ENCODE measurements at regions not wholly inside any gene's neighbourhood (a gene's known extent, or its start where the extent isn't known, plus 50 kb on each side); places are given as distances from the start of the nearest gene placed in this dataset.

- Mint-ChIP-seq H3K27me3 (ENCODE audit: unreplicated experiment) (no peaks in the 10 kb centered on the region), H3K36me3 (ENCODE audit: unreplicated experiment) (no peaks in the 10 kb centered on the region), H3K4me1 (ENCODE audit: low read depth, unreplicated experiment) (peaks cover 3% of the 10 kb centered on the region), H3K4me3 (ENCODE audit: unreplicated experiment) (no peak overlapping the region), H3K27ac (ENCODE audit: unreplicated experiment) (no peak overlapping the region), H3K9me3 (ENCODE audit: unreplicated experiment) (peaks cover 1% of the 10 kb centered on the region)
- no peak for DNase-seq
- TF ChIP-seq CTCF (IDR thresholded peaks at IDR 0.05; ENCODE audit: partially characterized antibody, unreplicated experiment) = no peak
Observed at GRCh38 chr9:88320748-88321415, 67.4 kb upstream of the SPIN1 start.

- H3K27ac Mint-ChIP-seq (ENCODE audit: unreplicated experiment) = no peak overlapping the region
- H3K4me1 Mint-ChIP-seq (ENCODE audit: low read depth, unreplicated experiment) = peaks cover 3% of the 10 kb centered on the region
- no peak for DNase-seq
- TF ChIP-seq CTCF (IDR thresholded peaks at IDR 0.05; ENCODE audit: partially characterized antibody, unreplicated experiment) = no peak
- H3K4me3 Mint-ChIP-seq (ENCODE audit: unreplicated experiment) = no peak overlapping the region
- H3K36me3 Mint-ChIP-seq (ENCODE audit: unreplicated experiment) = no peaks in the 10 kb centered on the region
- peaks cover 1% of the 10 kb centered on the region for H3K9me3 Mint-ChIP-seq (ENCODE audit: unreplicated experiment)
- no peaks in the 10 kb centered on the region for H3K27me3 Mint-ChIP-seq (ENCODE audit: unreplicated experiment)
Observed at GRCh38 chr9:88319936-88320747, 68.1 kb upstream of the SPIN1 start.

GRCh38 chr9:88313364-88314220 lies 74.7 kb upstream of the SPIN1 start:
- H3K27ac Mint-ChIP-seq (ENCODE audit: unreplicated experiment) = no peak overlapping the region
- DNase-seq = no peak
- H3K9me3 Mint-ChIP-seq (ENCODE audit: unreplicated experiment) = no peaks in the 10 kb centered on the region
- H3K4me3 Mint-ChIP-seq (ENCODE audit: unreplicated experiment) = no peak overlapping the region
- TF ChIP-seq CTCF (IDR thresholded peaks at IDR 0.05; ENCODE audit: partially characterized antibody, unreplicated experiment) = no peak
- no peaks in the 10 kb centered on the region for H3K36me3 Mint-ChIP-seq (ENCODE audit: unreplicated experiment)
- H3K27me3 Mint-ChIP-seq (ENCODE audit: unreplicated experiment) = no peaks in the 10 kb centered on the region
- H3K4me1 Mint-ChIP-seq (ENCODE audit: low read depth, unreplicated experiment) = peaks cover 3% of the 10 kb centered on the region

- Mint-ChIP-seq H3K4me3 (ENCODE audit: unreplicated experiment) (no peak overlapping the region), H3K36me3 (ENCODE audit: unreplicated experiment) (no peaks in the 10 kb centered on the region), H3K9me3 (ENCODE audit: unreplicated experiment) (no peaks in the 10 kb centered on the region), H3K27ac (ENCODE audit: unreplicated experiment) (no peak overlapping the region), H3K27me3 (ENCODE audit: unreplicated experiment) (no peaks in the 10 kb centered on the region), H3K4me1 (ENCODE audit: low read depth, unreplicated experiment) (peaks cover 3% of the 10 kb centered on the region)
- TF ChIP-seq CTCF (IDR thresholded peaks at IDR 0.05; ENCODE audit: partially characterized antibody, unreplicated experiment) = no peak
- DNase-seq = no peak
Observed at GRCh38 chr9:88312517-88313103, 75.6 kb upstream of the SPIN1 start.

Data from glutamatergic neuron (in vitro differentiated cells).